Femur (tissue), 1 donor: ENCODE measurements at regions not wholly inside any gene's neighbourhood (a gene's known extent, or its start where the extent isn't known, plus 50 kb on each side); places are given as distances from the start of the nearest gene placed in this dataset.

Experiments
- DNase-seq: peaks from one replicate; pipeline ENCODE4 v3.0.0-alpha.2; 2017

- DNase-seq = peak; percentile 46
Measured at GRCh38 chr13:62997038-62997599, 1581.5 kb upstream of the PCDH20 start.

- no peak for DNase-seq
Measured at GRCh38 chr13:62973804-62974203, 1558.2 kb upstream of the PCDH20 start.

GRCh38 chr13:62964522-62964921 is 1548.9 kb upstream of the PCDH20 start:
- no peak for DNase-seq

GRCh38 chr13:62960723-62961122 is 1545.1 kb upstream of the PCDH20 start:
- no peak for DNase-seq

- no peak for DNase-seq
Measured at GRCh38 chr13:62933809-62934208, 1518.2 kb upstream of the PCDH20 start.

- no peak for DNase-seq
Measured at GRCh38 chr13:62932256-62932883, 1516.7 kb upstream of the PCDH20 start.

GRCh38 chr13:62931853-62932252 is 1516.2 kb upstream of the PCDH20 start:
- DNase-seq = no peak

- no peak for DNase-seq
Measured at GRCh38 chr13:62924395-62924794, 1508.7 kb upstream of the PCDH20 start.

GRCh38 chr13:62920159-62920558 is 1504.5 kb upstream of the PCDH20 start:
- DNase-seq = no peak

GRCh38 chr13:62919491-62919890 is 1503.8 kb upstream of the PCDH20 start:
- DNase-seq = no peak

GRCh38 chr13:62910541-62911060 is 1495.0 kb upstream of the PCDH20 start:
- DNase-seq = no peak

- DNase-seq = no peak
Measured at GRCh38 chr13:62908321-62908720, 1492.7 kb upstream of the PCDH20 start.

GRCh38 chr13:62906896-62907295 is 1491.2 kb upstream of the PCDH20 start:
- DNase-seq = no peak

- DNase-seq = no peak
Measured at GRCh38 chr13:62906469-62906868, 1490.8 kb upstream of the PCDH20 start.

- no peak for DNase-seq
Measured at GRCh38 chr13:62887046-62887445, 1471.4 kb upstream of the PCDH20 start.

GRCh38 chr13:62879071-62879470 is 1463.4 kb upstream of the PCDH20 start:
- no peak for DNase-seq

- no peak for DNase-seq
Measured at GRCh38 chr13:62875118-62875640, 1459.5 kb upstream of the PCDH20 start.

GRCh38 chr13:62850331-62850730 is 1434.7 kb upstream of the PCDH20 start:
- no peak for DNase-seq

GRCh38 chr13:62847520-62847919 is 1431.9 kb upstream of the PCDH20 start:
- no peak for DNase-seq

GRCh38 chr13:62846302-62846701 is 1430.7 kb upstream of the PCDH20 start:
- no peak for DNase-seq

- no peak for DNase-seq
Measured at GRCh38 chr13:62839338-62839737, 1423.7 kb upstream of the PCDH20 start.

GRCh38 chr13:62838929-62839328 is 1423.3 kb upstream of the PCDH20 start:
- no peak for DNase-seq

GRCh38 chr13:62837895-62838294 is 1422.2 kb upstream of the PCDH20 start:
- DNase-seq = no peak

GRCh38 chr13:62829486-62829885 is 1413.8 kb upstream of the PCDH20 start:
- DNase-seq = no peak
